C4-2B (cell line): ENCODE measurements at regions not wholly inside any gene's neighbourhood (a gene's known extent, or its start where the extent isn't known, plus 50 kb on each side); places are given as distances from the start of the nearest gene placed in this dataset.
"Not testable (repeated sequence)": the region's sequence is repeated elsewhere in the genome, so short reads cannot be mapped to it uniquely, and the experiment has no call there.

Experiments
- H3K27ac ChIP-seq: fragments of 450-650 bp; 2 replicates; pipeline ENCODE4 v1.5.1; 2017
- CTCF ChIP-seq: fragments of 450-650 bp; conservative IDR thresholded peaks from 2 replicates; pipeline ENCODE4 v1.5.1; 2017; ENCODE audit warnings: mild to moderate bottlenecking
- ZFX ChIP-seq: fragments of 450-650 bp; IDR thresholded peaks from 2 replicates; pipeline ENCODE4 v1.6.1; 2017

- no peak for TF ChIP-seq CTCF
- no peak for TF ChIP-seq ZFX
- no peak overlapping the region for H3K27ac ChIP-seq
Measured at GRCh38 chr3:118244761-118245160, 789.9 kb downstream of the IGSF11 start.

- H3K27ac ChIP-seq: no peak overlapping the region
- TF ChIP-seq CTCF (no peak), ZFX (no peak)
Measured at GRCh38 chr3:118245312-118245711, 789.3 kb downstream of the IGSF11 start.

- H3K27ac ChIP-seq: not testable (repeated sequence)
Measured at GRCh38 chr3:118258850-118259249, 775.8 kb downstream of the IGSF11 start.

- TF ChIP-seq ZFX: no peak
- TF ChIP-seq CTCF: no peak
- no peak overlapping the region for H3K27ac ChIP-seq
Measured at GRCh38 chr3:118262800-118263402, 771.7 kb downstream of the IGSF11 start.

GRCh38 chr3:118267588-118267987 lies 767.1 kb downstream of the IGSF11 start:
- TF ChIP-seq ZFX (no peak), CTCF (no peak)

GRCh38 chr3:118269537-118270125 lies 765.0 kb downstream of the IGSF11 start:
- TF ChIP-seq ZFX: no peak
- no peak overlapping the region for H3K27ac ChIP-seq

More at GRCh38 chr3:118267588-118267987, 767.1 kb downstream of the IGSF11 start:
- H3K27ac ChIP-seq: no peak overlapping the region

GRCh38 chr3:118272991-118273390 lies 761.7 kb downstream of the IGSF11 start:
- H3K27ac ChIP-seq: no peak overlapping the region
- TF ChIP-seq ZFX: no peak
- TF ChIP-seq CTCF: no peak

GRCh38 chr3:118277814-118278213 lies 756.8 kb downstream of the IGSF11 start:
- TF ChIP-seq CTCF (no peak), ZFX (no peak)

More at GRCh38 chr3:118277814-118278213, 756.8 kb downstream of the IGSF11 start:
- no peak overlapping the region for H3K27ac ChIP-seq
